ENCODE measurements at regions not wholly inside any gene's neighbourhood (a gene's known extent, or its start where the extent isn't known, plus 50 kb on each side); places are given as distances from the start of the nearest gene placed in this dataset.

GRCh38 chr10:78458983-78459638 is 425.4 kb downstream of the RPS24 start:
- no peak for TF ChIP-seq CTCF (IDR thresholded peaks at IDR 0.05)
- TF ChIP-seq POLR2A (IDR thresholded peaks at IDR 0.05): no peak

Measured in thyroid gland (tissue), 4 donors.